B cell (primary cell): ENCODE measurements at regions not wholly inside any gene's neighbourhood (a gene's known extent, or its start where the extent isn't known, plus 50 kb on each side); places are given as distances from the start of the nearest gene placed in this dataset.

Experiments
- ATAC-seq: fragments of 200-7000 bp; cut with Tn5 transposase; one replicate; pipeline ENCODE4 v1.10.0; 2021; ENCODE audit warnings: low read depth, mild to moderate bottlenecking, moderate number of reproducible peaks, moderate library complexity
- CTCF ChIA-PET: fragments of 350-600 bp; sonication (Branson Sonifier 250); formaldehyde crosslinking; loops from one replicate; lab custom pipeline; 2021; ENCODE audit warnings: antibody characterized with exemption, inconsistent platforms; lab: Charles Lee
- POLR2A ChIA-PET: fragments of 350-600 bp; sonication (Branson Sonifier 250); formaldehyde crosslinking; loops from one replicate; lab custom pipeline; 2021; ENCODE audit warnings: antibody characterized with exemption; lab: Charles Lee
- DNase-seq: peaks from one replicate; pipeline ENCODE4 v3.0.0; 2013
- H2AFZ ChIP-seq: 2 replicates; pipeline ENCODE4 v1.6.1; 2012; ENCODE audit warnings: mild to moderate bottlenecking, low read depth, low read length; ENCODE audit not compliant: insufficient read depth, poor library complexity, severe bottlenecking
- H3K27ac ChIP-seq, 2 donors: 1 replicate in 1 of 2; 2 replicates in 1 of 2; pipeline ENCODE4 v1.5.1; 2012 to 2013; ENCODE audit warnings: low read length in 2 of 2, mild to moderate bottlenecking in 2 of 2, moderate library complexity in 1 of 2
- H3K27me3 ChIP-seq, 4 experiments: fragments of 200-600 bp in 1 of 4; sonication (generic) in 1 of 4; replicated peaks in 1 of 4; 1 replicate in 2 of 4; 2 replicates in 2 of 4; pipeline versions ENCODE4 v1.6.1 to v1.7.0; 2013 to 2016; ENCODE audit warnings: low read length in 3 of 4, mild to moderate bottlenecking in 2 of 4, mixed read lengths in 1 of 4, moderate library complexity in 1 of 4; ENCODE audit not compliant: insufficient read depth in 4 of 4, control insufficient read depth in 3 of 4; ENCODE audit errors: control extremely low read depth in 1 of 4
- H3K36me3 ChIP-seq, 2 experiments: replicated peaks in 1 of 2; 1 replicate in 1 of 2; 2 replicates in 1 of 2; pipeline versions ENCODE4 v1.6.1 to v1.7.1; 2013; ENCODE audit warnings: low read length in 1 of 2; ENCODE audit not compliant: insufficient read depth in 2 of 2, control insufficient read depth in 1 of 2; ENCODE audit errors: control extremely low read depth in 1 of 2, extremely low read depth in 1 of 2
- H3K4me1 ChIP-seq, 2 donors: fragments of 200-600 bp in 1 of 2; sonication (generic) in 1 of 2; 1 replicate in 1 of 2; 2 replicates in 1 of 2; pipeline versions ENCODE4 v1.5.1 to v1.6.1; 2013 to 2017; ENCODE audit warnings: low read length in 2 of 2; ENCODE audit not compliant: control insufficient read depth in 2 of 2, insufficient read depth in 2 of 2
- H3K4me2 ChIP-seq: replicated peaks from 2 replicates; pipeline ENCODE3; 2012; ENCODE audit warnings: mild to moderate bottlenecking, low read depth, low read length; ENCODE audit not compliant: poor library complexity, severe bottlenecking
- H3K4me3 ChIP-seq, 5 experiments: fragments of 200-600 bp in 1 of 5; sonication (generic) in 1 of 5; 1 replicate in 3 of 5; 2 replicates in 2 of 5; pipeline versions ENCODE4 v1.5.1 to v1.7.0; 2011 to 2016; ENCODE audit warnings: low read length in 4 of 5, mild to moderate bottlenecking in 4 of 5, low read depth in 2 of 5, control low read depth in 1 of 5, moderate library complexity in 1 of 5; ENCODE audit not compliant: insufficient read depth in 1 of 5; ENCODE audit errors: control extremely low read depth in 1 of 5, extremely low read depth in 1 of 5
- H3K79me2 ChIP-seq: fragments of 200-600 bp; sonication (generic); one replicate; pipeline ENCODE4 v1.6.0; 2016; ENCODE audit warnings: low read length; ENCODE audit not compliant: control insufficient read depth, insufficient read depth
- H3K9ac ChIP-seq: fragments of 200-600 bp; sonication (generic); 2 replicates; pipeline ENCODE4 v1.6.1; 2017; ENCODE audit warnings: mild to moderate bottlenecking, low read length, moderate library complexity
- H3K9me3 ChIP-seq, 3 donors: one replicate each; pipeline versions ENCODE4 v1.6.1 to v1.7.1; 2013; ENCODE audit warnings: low read length in 2 of 3; ENCODE audit not compliant: control insufficient read depth in 2 of 3, insufficient read depth in 1 of 3; ENCODE audit errors: control extremely low read depth in 1 of 3
- H4K20me1 ChIP-seq: 2 replicates; pipeline ENCODE4 v1.6.0; 2012; ENCODE audit warnings: mild to moderate bottlenecking, low read length; ENCODE audit not compliant: insufficient read depth, control insufficient read depth, poor library complexity, severe bottlenecking
- H3K27ac Mint-ChIP-seq: one replicate; pipeline ENCODE4 v1.8.0; 2021; ENCODE audit warnings: mixed read lengths
- H3K27me3 Mint-ChIP-seq: one replicate; pipeline ENCODE4 v1.8.0; 2021; ENCODE audit warnings: mixed read lengths
- H3K4me1 Mint-ChIP-seq: one replicate; pipeline ENCODE4 v1.8.0; 2021; ENCODE audit warnings: mixed read lengths
- H3K4me3 Mint-ChIP-seq: one replicate; pipeline ENCODE4 v1.8.0; 2021; ENCODE audit warnings: mixed read lengths
- H3K9me3 Mint-ChIP-seq: one replicate; pipeline ENCODE4 v1.8.0; 2022; ENCODE audit warnings: mixed read lengths; ENCODE audit not compliant: insufficient read depth
- CTCF ChIP-seq: fragments of 200-600 bp; IDR thresholded peaks from one replicate; pipeline ENCODE4 v1.8.0; 2022; ENCODE audit warnings: antibody characterized with exemption, mild to moderate bottlenecking
- EZH2 ChIP-seq: IDR thresholded peaks from 2 replicates; pipeline ENCODE4 v1.6.1; 2012; ENCODE audit warnings: borderline replicate concordance, low read depth, mild to moderate bottlenecking, moderate library complexity, low read length; ENCODE audit not compliant: insufficient read depth, poor library complexity, severe bottlenecking
- WGBS: methylation state at CpG from one replicate; pipeline ENCODE4 v1.1.5; 2013; ENCODE audit warnings: missing lambda C conversion rate; ENCODE audit not compliant: insufficient coverage; 5-methylcytosine and 5-hydroxymethylcytosine counted together
- intact Hi-C: fragments of 100-400 bp; cut with micrococcal nuclease; formaldehyde crosslinking; loops from one replicate; pipeline ENCODE4 v1.10.0; 2022

GRCh38 chr1:30149226-30149625 is 574.2 kb downstream of the MATN1 start:
- DNase-seq, result no peak
- intact Hi-C loops, result no loop called here
- peaks cover 0 to 13% (median 3%) of the 10 kb centered on the region in 3 donors for H3K9me3 ChIP-seq
- H3K4me1 ChIP-seq, result no peaks in the 10 kb centered on the region
- Mint-ChIP-seq H3K4me3 (no peak overlapping the region), H3K9me3 (peaks cover 6% of the 10 kb centered on the region), H3K4me1 (no peaks in the 10 kb centered on the region), H3K27ac (no peak overlapping the region), H3K27me3 (no peaks in the 10 kb centered on the region)
- 76% methylated on average over 3 of the region's 5 CpGs for WGBS
- no peak overlapping the region for H3K27ac ChIP-seq
- H3K79me2 ChIP-seq, result no peaks in the 10 kb centered on the region
- TF ChIP-seq CTCF, result no peak
- TF ChIP-seq EZH2, result no peak
- H3K27me3 ChIP-seq, result no peaks in the 10 kb centered on the region
- POLR2A ChIA-PET, result no interaction called here
- no peak for ATAC-seq
- CTCF ChIA-PET, result no interaction called here
- no peak overlapping the region for H3K4me3 ChIP-seq
- H2AFZ ChIP-seq, result no peak overlapping the region
- no peaks in the 10 kb centered on the region for H4K20me1 ChIP-seq
- no peak overlapping the region for H3K9ac ChIP-seq
- no peaks in the 10 kb centered on the region for H3K36me3 ChIP-seq
- no peak overlapping the region for H3K4me2 ChIP-seq

- 70% methylated on average over 2 of the region's 2 CpGs for WGBS
- Histone ChIP-seq H3K36me3 (no peaks in the 10 kb centered on the region), H3K27me3 (no peaks in the 10 kb centered on the region), H4K20me1 (no peaks in the 10 kb centered on the region), H3K9ac (no peak overlapping the region), H3K4me3 (no peak overlapping the region), H3K4me1 (no peaks in the 10 kb centered on the region), H3K79me2 (no peaks in the 10 kb centered on the region), H3K4me2 (no peak overlapping the region), H3K27ac (no peak overlapping the region), H3K9me3 (peaks cover 0 to 13% (median 3%) of the 10 kb centered on the region in 3 donors), H2AFZ (no peak overlapping the region)
- H3K27me3 Mint-ChIP-seq, result no peaks in the 10 kb centered on the region
- intact Hi-C loops, result no loop called here
- DNase-seq (no peak), ATAC-seq (no peak)
- no peaks in the 10 kb centered on the region for H3K4me1 Mint-ChIP-seq
- no peak overlapping the region for H3K4me3 Mint-ChIP-seq
- POLR2A ChIA-PET, result no interaction called here
- H3K9me3 Mint-ChIP-seq, result peaks cover 6% of the 10 kb centered on the region
- TF ChIP-seq EZH2 (no peak), CTCF (no peak)
- no peak overlapping the region for H3K27ac Mint-ChIP-seq
- CTCF ChIA-PET, result no interaction called here
These were observed 574.7 kb downstream of the MATN1 start for GRCh38 chr1:30148676-30149075.
